GM12891 (cell line): ENCODE measurements at regions not wholly inside any gene's neighbourhood (a gene's known extent, or its start where the extent isn't known, plus 50 kb on each side); places are given as distances from the start of the nearest gene placed in this dataset.

Experiments used
- PAX5 ChIP-seq: IDR thresholded peaks from 2 replicates; pipeline ENCODE4 v1.6.1; 2011; ENCODE audit warnings: low read length, moderate library complexity, mild to moderate bottlenecking; ENCODE audit not compliant: insufficient read depth, severe bottlenecking
- POLR2A ChIP-seq: IDR thresholded peaks from 2 replicates; pipeline ENCODE4 v1.6.1; 2011; ENCODE audit warnings: low read depth, low read length, control low read depth
- POLR2AphosphoS5 ChIP-seq: IDR thresholded peaks from 2 replicates; pipeline ENCODE4 v1.6.1; 2011; ENCODE audit warnings: low read depth, low read length, control low read depth
- POU2F2 ChIP-seq: IDR thresholded peaks from 2 replicates; pipeline ENCODE4 v1.6.1; 2011; ENCODE audit warnings: low read depth, mild to moderate bottlenecking, control low read depth, low read length, moderate library complexity
- TAF1 ChIP-seq: IDR thresholded peaks from 2 replicates; pipeline ENCODE4 v1.6.1; 2011; ENCODE audit warnings: low read depth, low read length, control low read depth

DNA sequence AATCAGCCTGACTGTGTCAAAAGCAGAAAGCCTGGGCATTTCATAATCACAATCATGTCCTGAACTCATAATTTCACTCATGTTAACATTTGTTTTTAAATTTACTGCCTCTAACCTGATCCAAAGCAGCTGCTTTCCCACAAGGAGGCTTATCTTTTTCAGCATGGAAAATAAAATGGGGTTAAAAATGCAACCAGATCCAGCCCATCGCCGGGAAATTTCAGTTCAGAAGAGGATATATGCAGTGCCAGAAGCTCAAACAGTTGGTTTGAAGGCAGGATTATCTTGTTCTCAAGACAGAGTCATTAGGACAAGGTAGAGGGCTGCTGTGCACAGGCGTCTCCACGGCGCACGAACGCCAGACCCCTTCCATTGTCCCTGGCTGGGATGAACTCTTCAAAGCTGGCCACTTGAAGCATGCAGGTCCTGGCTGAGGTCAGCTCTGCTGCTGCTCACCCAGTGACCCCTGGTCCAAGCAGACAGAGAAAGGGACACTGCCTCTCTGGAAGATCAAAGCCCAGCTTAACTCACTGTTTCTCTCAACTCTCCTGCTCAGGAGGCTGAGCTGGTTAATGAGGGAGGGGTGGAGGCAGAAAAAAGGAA is 191.1 kb upstream of the HEY2 start:
- TF ChIP-seq POU2F2 (no peak), POLR2A (no peak), POLR2AphosphoS5 (no peak), PAX5 (no peak), TAF1 (no peak)
